IMR-90 (cell line): ENCODE measurements at regions not wholly inside any gene's neighbourhood (a gene's known extent, or its start where the extent isn't known, plus 50 kb on each side); places are given as distances from the start of the nearest gene placed in this dataset.

Experiments used
- ATAC-seq: fragments of 200-7000 bp; cut with Tn5 transposase; 2 replicates; pipeline ENCODE4 v1.9.1; 2020; ENCODE audit warnings: low read depth, mild to moderate bottlenecking, moderate library complexity
- BruUV-seq: library from RNA; stranded (reverse); fragments of 400-500 nt; replicated peaks from 2 replicates; lab custom pipeline; 2021; lab: Mats Ljungman, UMichigan
- CTCF ChIA-PET: fragments of 300-600 bp; formaldehyde crosslinking; extraction: SDS; loops from one replicate; lab custom pipeline; 2021; ENCODE audit warnings: antibody characterized with exemption; lab: Yijun Ruan, JAX
- POLR2A ChIA-PET: fragments of 300-600 bp; sonication (Branson Sonifier 250); formaldehyde crosslinking; loops from one replicate; lab custom pipeline; 2022; ENCODE audit warnings: antibody characterized with exemption; ENCODE audit not compliant: unreplicated experiment; lab: Charles Lee
- DNase-seq: peaks from one replicate; pipeline ENCODE4 v3.0.0; 2013
- H2AFZ ChIP-seq: replicated peaks from 2 replicates; pipeline ENCODE3; 2013; ENCODE audit warnings: low read length, mild to moderate bottlenecking; ENCODE audit not compliant: poor library complexity
- H2AK5ac ChIP-seq: 2 replicates; pipeline ENCODE4 v1.6.1; 2013; ENCODE audit warnings: low read depth, low read length, inconsistent platforms
- H2AK9ac ChIP-seq: replicated peaks from 2 replicates; pipeline ENCODE3; 2013; ENCODE audit warnings: mild to moderate bottlenecking, low read depth, low read length, moderate library complexity; ENCODE audit not compliant: poor library complexity
- H2BK120ac ChIP-seq: 2 replicates; pipeline ENCODE4 v1.6.1; 2013; ENCODE audit warnings: low read depth, low read length, inconsistent platforms
- H2BK15ac ChIP-seq: 3 replicates; pipeline ENCODE4 v1.6.1; 2013; ENCODE audit warnings: low read depth, low read length, inconsistent platforms
- H2BK20ac ChIP-seq: 2 replicates; pipeline ENCODE4 v1.6.1; 2013; ENCODE audit warnings: low read depth, mild to moderate bottlenecking, inconsistent platforms, low read length, moderate library complexity
- H2BK5ac ChIP-seq: 2 replicates; pipeline ENCODE4 v1.6.1; 2013; ENCODE audit warnings: mild to moderate bottlenecking, low read depth, low read length, inconsistent platforms; ENCODE audit not compliant: poor library complexity, severe bottlenecking
- H3K14ac ChIP-seq: replicated peaks from 2 replicates; pipeline ENCODE4 v1.6.1; 2013; ENCODE audit warnings: low read depth, low read length, inconsistent platforms
- H3K18ac ChIP-seq: 2 replicates; pipeline ENCODE4 v1.6.1; 2013; ENCODE audit warnings: low read depth, low read length, control low read depth
- H3K23ac ChIP-seq: 2 replicates; pipeline ENCODE4 v1.6.1; 2013; ENCODE audit warnings: low read depth, low read length, inconsistent platforms
- H3K27ac ChIP-seq: 2 replicates; pipeline ENCODE4 v1.5.1; 2013; ENCODE audit warnings: mild to moderate bottlenecking, control low read depth, low read length; ENCODE audit not compliant: insufficient read depth
- H3K27me3 ChIP-seq: 2 replicates; pipeline ENCODE4 v1.6.1; 2013; ENCODE audit warnings: low read length; ENCODE audit not compliant: control insufficient read depth, insufficient read depth
- H3K36me3 ChIP-seq: 2 replicates; pipeline ENCODE4 v1.6.1; 2013; ENCODE audit warnings: low read length, mixed read lengths; ENCODE audit not compliant: control insufficient read depth, insufficient read depth
- H3K4ac ChIP-seq: 2 replicates; pipeline ENCODE4 v1.6.1; 2013; ENCODE audit warnings: low read depth, low read length, inconsistent platforms
- H3K4me1 ChIP-seq: 2 replicates; pipeline ENCODE4 v1.6.1; 2013; ENCODE audit warnings: low read length, mixed read lengths; ENCODE audit not compliant: control insufficient read depth, insufficient read depth
- H3K4me2 ChIP-seq: 2 replicates; pipeline ENCODE4 v1.6.1; 2013; ENCODE audit warnings: low read depth, mild to moderate bottlenecking, control low read depth, low read length, moderate library complexity
- H3K4me3 ChIP-seq: 2 replicates; pipeline ENCODE4 v1.5.1; 2013; ENCODE audit warnings: low read depth, mild to moderate bottlenecking, control low read depth, low read length, moderate library complexity; ENCODE audit not compliant: insufficient read depth
- H3K56ac ChIP-seq: 2 replicates; pipeline ENCODE4 v1.6.1; 2013; ENCODE audit warnings: low read length, inconsistent platforms; ENCODE audit not compliant: insufficient read depth; ENCODE audit errors: extremely low read depth
- H3K79me1 ChIP-seq, 2 experiments: 2 replicates each; pipeline ENCODE4 v1.6.1; 2013; ENCODE audit warnings: low read length in 2 of 2, inconsistent platforms in 1 of 2, low read depth in 1 of 2
- H3K9ac ChIP-seq: 2 replicates; pipeline ENCODE4 v1.6.1; 2013; ENCODE audit warnings: low read depth, low read length, control low read depth
- H3K9me1 ChIP-seq: 2 replicates; pipeline ENCODE4 v1.6.1; 2013; ENCODE audit warnings: low read length, inconsistent platforms; ENCODE audit not compliant: insufficient read depth
- H3K9me3 ChIP-seq: 2 replicates; pipeline ENCODE4 v1.6.1; 2013; ENCODE audit warnings: low read length; ENCODE audit not compliant: control insufficient read depth, insufficient read depth
- H4K20me1 ChIP-seq: 2 replicates; pipeline ENCODE4 v1.6.1; 2013; ENCODE audit warnings: low read length, inconsistent platforms; ENCODE audit not compliant: insufficient read depth
- H4K5ac ChIP-seq: 2 replicates; pipeline ENCODE4 v1.6.1; 2013; ENCODE audit warnings: mild to moderate bottlenecking, low read depth, low read length, control low read depth
- H4K8ac ChIP-seq, 2 experiments: 2 replicates each; pipeline ENCODE4 v1.6.1; 2013; ENCODE audit warnings: low read depth in 2 of 2, low read length in 2 of 2, control low read depth in 1 of 2, inconsistent platforms in 1 of 2
- H4K91ac ChIP-seq: 2 replicates; pipeline ENCODE4 v1.6.1; 2013; ENCODE audit warnings: low read depth, low read length, inconsistent platforms; ENCODE audit not compliant: insufficient read depth
- RFX5 ChIP-seq: IDR thresholded peaks from 2 replicates; pipeline ENCODE4 v1.8.0; 2012; ENCODE audit warnings: low read depth, mild to moderate bottlenecking, low read length, moderate library complexity
- SMC3 ChIP-seq: fragments of 150-350 bp; IDR thresholded peaks from 2 replicates; pipeline ENCODE4 v1.6.1; 2016; ENCODE audit warnings: low read depth, mild to moderate bottlenecking, antibody characterized with exemption, low read length, moderate library complexity
- WGBS, 2 experiments: methylation state at CpG; one replicate each; pipeline versions ENCODE4 v1.1.5 to v1.1.7; 2013; ENCODE audit warnings: missing lambda C conversion rate in 2 of 2; ENCODE audit not compliant: insufficient read length in 1 of 2; ENCODE audit errors: extremely low coverage in 2 of 2; 5-methylcytosine and 5-hydroxymethylcytosine counted together
- dilution Hi-C: fragments of 300-500 bp; cut with HindIII; formaldehyde crosslinking; loops from one replicate; pipeline ENCODE4 v1.14.3; 2018; ENCODE audit warnings: low sequenced_read_pairs; ENCODE audit not compliant: unreplicated experiment
- in situ Hi-C: fragments of 300-500 bp; cut with MboI; formaldehyde crosslinking; loops from 3 replicates; pipeline ENCODE4 v1.14.3; 2019; ENCODE audit warnings: low sequenced_read_pairs, inconsistent platforms, mixed read lengths
- intact Hi-C: fragments of 100-400 bp; cut with micrococcal nuclease; formaldehyde crosslinking; loops from 2 replicates; pipeline ENCODE4 v1.10.0; 2022

DNA sequence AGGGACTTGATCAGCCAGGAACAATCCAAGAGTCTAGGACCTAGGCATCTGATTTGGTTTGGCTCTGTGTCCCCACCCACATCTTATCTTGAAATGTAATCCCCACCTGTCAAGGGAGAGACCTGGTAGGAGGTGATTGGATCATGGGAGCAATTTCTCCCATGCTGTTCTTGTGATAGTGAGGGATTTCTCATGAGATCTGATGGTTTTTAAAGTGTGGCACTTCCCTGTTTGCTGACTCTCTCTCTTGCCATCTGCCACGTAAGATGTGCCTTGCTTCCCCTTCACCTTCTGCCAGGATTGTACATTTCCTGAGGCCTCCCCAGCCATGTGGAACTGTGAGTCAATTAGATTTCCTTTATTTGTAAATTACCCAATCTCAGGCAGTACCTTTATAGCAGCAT, 201.7 kb upstream of the ACTBL2 start:
- TF ChIP-seq SMC3 (no peak), RFX5 (no peak)
- no peak overlapping the region for H4K91ac ChIP-seq
- no peak overlapping the region for H2BK120ac ChIP-seq
- H3K4me2 ChIP-seq: no peak overlapping the region
- no peaks in the 10 kb centered on the region for H3K36me3 ChIP-seq
- no peak overlapping the region for H2BK15ac ChIP-seq
- no peaks in the 10 kb centered on the region for H3K9me3 ChIP-seq
- WGBS, 2 experiments: no CpG with 5 or more reads among the region's 1 CpG
- H3K9me1 ChIP-seq: no peaks in the 10 kb centered on the region
- no TSS peak for BruUV-seq
- in situ Hi-C loops (no loop called here), dilution Hi-C loops (no loop called here), intact Hi-C loops (no loop called here)
- ATAC-seq: no peak
- no peak overlapping the region for H4K8ac ChIP-seq
- H4K20me1 ChIP-seq: no peaks in the 10 kb centered on the region
- H2AK9ac ChIP-seq: no peak overlapping the region
- H3K4me1 ChIP-seq: peaks cover 1% of the 10 kb centered on the region
- ChIA-PET CTCF (no interaction called here), POLR2A (no interaction called here)
- no peak overlapping the region for H2AFZ ChIP-seq
- no peak for DNase-seq
- no peaks in the 10 kb centered on the region for H3K79me1 ChIP-seq
- no peak overlapping the region for H3K27ac ChIP-seq
- H4K5ac ChIP-seq: no peak overlapping the region
- no peak overlapping the region for H3K18ac ChIP-seq
- no peak overlapping the region for H3K23ac ChIP-seq
- H3K27me3 ChIP-seq: no peaks in the 10 kb centered on the region
- no peak overlapping the region for H3K56ac ChIP-seq
- no peak overlapping the region for H3K4ac ChIP-seq
- H3K4me3 ChIP-seq: no peak overlapping the region
- peak overlapping the region; percentile 14; the same call in 1 of the 2 replicates for H2AK5ac ChIP-seq
- no peak overlapping the region for H2BK5ac ChIP-seq
- H3K9ac ChIP-seq: no peak overlapping the region
- H2BK20ac ChIP-seq: no peak overlapping the region
- H3K14ac ChIP-seq: no peak overlapping the region
